Epithelial cell of proximal tubule (primary cell): ENCODE measurements at regions not wholly inside any gene's neighbourhood (a gene's known extent, or its start where the extent isn't known, plus 50 kb on each side); places are given as distances from the start of the nearest gene placed in this dataset.

Experiments
- DNase-seq: peaks from one replicate; pipeline ENCODE4 v3.0.0-alpha.2; 2011; ENCODE audit warnings: low read depth
- H3K4me3 ChIP-seq: 2 replicates; pipeline ENCODE4 v1.5.1; 2011; ENCODE audit warnings: low read depth, mild to moderate bottlenecking, low read length
- CTCF ChIP-seq: conservative IDR thresholded peaks from 2 replicates; pipeline ENCODE4 v1.5.1; 2012; ENCODE audit warnings: low read depth, mild to moderate bottlenecking, low read length

- no peak overlapping the region for H3K4me3 ChIP-seq
- DNase-seq = no peak
- no peak for TF ChIP-seq CTCF
Observed at GRCh38 chr5:4208537-4208936, 612.9 kb downstream of the IRX1 start.

GRCh38 chr5:4208996-4209395 is 613.4 kb downstream of the IRX1 start:
- no peak overlapping the region for H3K4me3 ChIP-seq
- no peak for DNase-seq
- TF ChIP-seq CTCF = no peak

- DNase-seq = no peak
- TF ChIP-seq CTCF = no peak
- H3K4me3 ChIP-seq = no peak overlapping the region
Observed at GRCh38 chr5:4212071-4212739, 616.6 kb downstream of the IRX1 start.

- no peak overlapping the region for H3K4me3 ChIP-seq
- TF ChIP-seq CTCF = no peak
- DNase-seq = no peak
Observed at GRCh38 chr5:4212981-4213819, 617.6 kb downstream of the IRX1 start.

- no peak overlapping the region for H3K4me3 ChIP-seq
- DNase-seq = no peak
- TF ChIP-seq CTCF = no peak
Observed at GRCh38 chr5:4215143-4215542, 619.5 kb downstream of the IRX1 start.

- H3K4me3 ChIP-seq = no peak overlapping the region
- no peak for TF ChIP-seq CTCF
- no peak for DNase-seq
Observed at GRCh38 chr5:4216142-4216541, 620.5 kb downstream of the IRX1 start.
